ENCODE measurements at regions not wholly inside any gene's neighbourhood (a gene's known extent, or its start where the extent isn't known, plus 50 kb on each side); places are given as distances from the start of the nearest gene placed in this dataset.

- TF ChIP-seq MAFK (IDR thresholded peaks at IDR 0.05; ENCODE audit: low read length) (no peak), CTCF (IDR thresholded peaks at IDR 0.05 in 2 of 3, conservative IDR thresholded peaks at IDR 0.05 in 1 of 3; ENCODE audit: insufficient read depth in 2 of 3, low read depth in 1 of 3, low read length in 3 of 3) (no peak), MTF1 (CRISPR knock-in tag; IDR thresholded peaks at IDR 0.05; ENCODE audit: borderline replicate concordance) (no peak), SREBF2 (CRISPR knock-in tag; IDR thresholded peaks at IDR 0.05) (no peak), ZBTB17 (CRISPR knock-in tag; IDR thresholded peaks at IDR 0.05) (no peak), ZNF3 (CRISPR knock-in tag; IDR thresholded peaks at IDR 0.05) (no peak)
Measured at GRCh38 chr5:145636371-145636770, 198.8 kb downstream of the PRELID2 start.

Measured in K562 (cell line).